GM19452 (cell line): ENCODE measurements at regions not wholly inside any gene's neighbourhood (a gene's known extent, or its start where the extent isn't known, plus 50 kb on each side); places are given as distances from the start of the nearest gene placed in this dataset.
A peak's percentile ranks its signal among the peaks of the same experiment; 100 is the strongest.
"Not testable (repeated sequence)": the region's sequence is repeated elsewhere in the genome, so short reads cannot be mapped to it uniquely, and the experiment has no call there.

Experiments
- ATAC-seq: cut with Tn5 transposase; IDR thresholded peaks from one replicate; pipeline ENCODE4 v1.9.1; 2021; ENCODE audit not compliant: unreplicated experiment

GRCh38 chr2:201568217-201568820 is 75.0 kb downstream of the TMEM237 start:
- no peak for ATAC-seq

GRCh38 chr2:201559067-201559710 is 84.1 kb downstream of the TMEM237 start:
- no peak for ATAC-seq

DNA sequence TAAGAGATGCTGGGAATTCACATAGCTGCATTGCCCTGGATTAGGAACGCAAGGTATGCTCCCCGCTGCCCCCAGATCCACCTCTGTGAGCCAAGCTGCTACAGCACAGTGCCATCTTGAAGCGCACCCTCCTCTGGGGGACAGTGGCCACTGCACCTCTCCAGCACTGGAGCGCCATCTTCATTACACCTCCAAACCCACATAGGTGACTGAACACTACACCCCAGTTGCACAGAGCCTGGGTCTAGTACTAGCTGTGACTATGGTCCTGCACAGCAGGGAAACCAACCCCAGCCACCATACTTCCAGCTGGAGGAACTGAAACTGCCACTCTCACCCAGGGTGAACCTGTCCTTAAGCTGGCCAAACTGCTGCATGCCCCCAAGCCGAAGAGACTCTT is 84.6 kb downstream of the TMEM237 start:
- no peak for ATAC-seq

- no peak for ATAC-seq
Observed at GRCh38 chr2:201558232-201558631, 85.1 kb downstream of the TMEM237 start.

DNA sequence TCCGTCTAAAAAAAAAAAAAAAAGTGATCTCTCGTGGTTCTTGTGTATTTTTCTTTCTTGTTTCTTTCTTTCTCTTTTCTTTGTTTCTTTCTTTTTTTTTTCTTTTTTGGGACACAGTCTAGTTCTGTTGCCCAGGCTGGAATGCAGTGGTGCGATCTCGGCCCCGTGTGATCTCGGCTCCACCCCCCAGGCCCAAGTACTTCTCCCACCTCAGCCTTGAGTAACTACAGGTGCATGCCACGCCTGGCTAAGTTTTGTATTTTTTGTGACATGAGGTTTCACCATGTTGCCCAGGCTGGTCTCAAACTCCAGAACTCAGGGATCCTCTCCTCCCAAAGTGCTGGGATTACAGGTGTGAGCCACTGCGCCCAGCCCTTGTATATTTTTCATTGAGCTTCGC is 91.4 kb downstream of the TMEM237 start:
- ATAC-seq = no peak

DNA sequence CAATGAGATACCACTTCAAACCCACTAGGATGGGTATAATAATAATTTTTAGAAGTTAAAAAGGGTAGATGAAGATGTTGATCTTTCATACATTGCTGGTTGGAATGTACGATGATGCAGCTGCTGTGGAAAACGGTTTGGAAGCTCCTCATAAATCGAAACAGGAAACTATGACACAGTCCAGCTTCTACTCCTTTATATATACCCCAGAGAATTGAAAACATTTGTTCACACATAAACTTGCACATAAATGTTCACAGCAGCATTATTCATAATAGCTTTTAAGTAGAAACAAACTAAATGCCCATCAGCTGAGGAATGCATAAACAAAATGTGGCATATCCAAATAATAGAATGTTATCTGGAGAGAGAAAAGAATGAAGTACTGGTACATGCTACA is 95.0 kb downstream of the STRADB start:
- no peak for ATAC-seq

DNA sequence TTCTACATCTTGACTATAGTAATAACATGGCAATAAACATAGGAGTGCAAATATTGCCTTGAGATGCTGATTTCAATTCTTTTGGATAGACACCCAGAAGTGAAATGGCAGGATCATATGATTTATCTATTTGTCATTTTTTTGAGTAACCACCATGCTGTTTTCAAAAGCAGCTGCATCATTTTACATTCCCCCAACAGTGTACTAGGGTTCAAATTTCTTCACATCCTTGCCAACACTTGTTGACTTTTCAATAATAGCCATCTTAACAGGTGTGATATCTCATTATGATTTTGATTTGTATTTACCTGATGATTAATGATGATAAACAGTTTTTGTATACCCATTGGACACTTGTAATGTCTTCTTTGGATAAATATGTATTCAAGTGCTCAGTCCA is 90.8 kb downstream of the STRADB start:
- no peak for ATAC-seq

GRCh38 chr2:201539271-201539670 is 87.7 kb downstream of the STRADB start:
- not testable (repeated sequence) for ATAC-seq

GRCh38 chr2:201538025-201538424 is 86.5 kb downstream of the STRADB start:
- ATAC-seq = no peak

DNA sequence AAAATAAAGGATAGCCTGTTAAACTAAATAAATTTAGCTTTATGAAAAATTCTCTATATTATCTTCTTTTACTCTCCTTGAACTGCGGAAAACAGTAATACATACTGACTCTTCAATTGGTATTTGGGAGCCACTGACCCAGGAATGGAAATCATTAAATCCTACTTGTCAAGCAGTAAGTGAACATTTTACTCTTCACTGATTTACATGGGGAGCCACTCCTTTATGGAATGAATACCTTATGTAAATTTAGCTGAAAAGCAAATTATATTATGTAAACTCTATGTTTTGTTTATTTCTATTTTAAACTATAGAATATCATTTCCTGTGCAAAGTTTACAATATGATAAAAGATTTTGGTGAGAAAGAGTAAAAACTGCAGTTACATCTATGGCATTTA is 85.2 kb downstream of the STRADB start:
- no peak for ATAC-seq

DNA sequence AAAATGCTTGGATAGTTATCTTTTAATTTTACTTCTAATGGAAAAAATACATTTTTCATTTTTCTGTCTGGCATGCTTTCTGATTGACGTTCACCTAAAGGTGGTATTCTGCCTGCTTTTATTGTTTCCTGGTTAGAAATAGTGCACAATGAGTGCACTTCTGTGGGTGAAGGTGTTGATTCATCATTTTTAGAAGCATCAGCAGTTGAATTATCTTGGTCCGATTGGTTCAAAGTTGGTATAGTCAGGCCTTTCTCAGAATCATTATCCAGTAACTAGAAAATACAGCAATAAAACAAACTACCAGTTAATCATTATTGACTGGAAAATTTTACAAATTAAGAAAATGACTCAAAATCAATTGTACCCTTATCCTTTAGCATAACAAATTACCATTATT is 84.5 kb downstream of the STRADB start:
- no peak for ATAC-seq

GRCh38 chr2:201532686-201533304 is 81.3 kb downstream of the STRADB start:
- ATAC-seq = peak; percentile 97
